H9 (cell line): ENCODE measurements at regions not wholly inside any gene's neighbourhood (a gene's known extent, or its start where the extent isn't known, plus 50 kb on each side); places are given as distances from the start of the nearest gene placed in this dataset.
"Not testable (repeated sequence)": the region's sequence is repeated elsewhere in the genome, so short reads cannot be mapped to it uniquely, and the experiment has no call there.

Experiments used
- DNase-seq: peaks from one replicate; pipeline ENCODE4 v3.0.0-alpha.2; 2017
- H2AFZ ChIP-seq: one replicate; pipeline ENCODE4 v1.6.1; 2013; ENCODE audit warnings: mild to moderate bottlenecking, low read length, control low read depth, moderate library complexity
- H2AK5ac ChIP-seq: 2 replicates; pipeline ENCODE4 v1.6.1; 2013; ENCODE audit warnings: low read length, control low read depth, mixed read lengths; ENCODE audit not compliant: insufficient read length
- H2BK120ac ChIP-seq: one replicate; pipeline ENCODE4 v1.6.1; 2013; ENCODE audit warnings: low read depth, mild to moderate bottlenecking, low read length, control low read depth, inconsistent platforms; ENCODE audit not compliant: poor library complexity, severe bottlenecking
- H2BK12ac ChIP-seq: 2 replicates; pipeline ENCODE4 v1.6.1; 2013; ENCODE audit warnings: low read length, control low read depth, mixed read lengths, low read depth; ENCODE audit not compliant: insufficient read length
- H2BK15ac ChIP-seq: 2 replicates; pipeline ENCODE4 v1.6.1; 2013; ENCODE audit warnings: low read depth, low read length, control low read depth
- H2BK20ac ChIP-seq: one replicate; pipeline ENCODE4 v1.6.1; 2013; ENCODE audit warnings: low read depth, mild to moderate bottlenecking, low read length, control low read depth, inconsistent platforms; ENCODE audit not compliant: poor library complexity, severe bottlenecking
- H2BK5ac ChIP-seq: 2 replicates; pipeline ENCODE4 v1.6.1; 2013; ENCODE audit warnings: low read length, control low read depth, mixed read lengths; ENCODE audit not compliant: insufficient read length
- H3K14ac ChIP-seq: 2 replicates; pipeline ENCODE4 v1.6.1; 2013; ENCODE audit warnings: low read length, control low read depth; ENCODE audit not compliant: insufficient read depth
- H3K18ac ChIP-seq: 2 replicates; pipeline ENCODE4 v1.6.1; 2013; ENCODE audit warnings: low read depth, mild to moderate bottlenecking, mixed read lengths, low read length, control low read depth; ENCODE audit not compliant: insufficient read length
- H3K23ac ChIP-seq: 2 replicates; pipeline ENCODE4 v1.6.1; 2013; ENCODE audit warnings: low read length, control low read depth, mixed read lengths, low read depth; ENCODE audit not compliant: insufficient read length
- H3K23me2 ChIP-seq: 2 replicates; pipeline ENCODE4 v1.6.1; 2013; ENCODE audit warnings: low read depth, mild to moderate bottlenecking, mixed read lengths, low read length, control low read depth; ENCODE audit not compliant: insufficient read length, poor library complexity, severe bottlenecking
- H3K27ac ChIP-seq: 2 replicates; pipeline ENCODE4 v1.5.1; 2013; ENCODE audit warnings: low read length, control low read depth, mixed read lengths, low read depth; ENCODE audit not compliant: insufficient read length
- H3K27me3 ChIP-seq: 2 replicates; pipeline ENCODE4 v1.6.1; 2013; ENCODE audit warnings: low read length, control low read depth, inconsistent platforms; ENCODE audit not compliant: insufficient read depth
- H3K4ac ChIP-seq: 2 replicates; pipeline ENCODE4 v1.6.1; 2013; ENCODE audit warnings: low read depth, mild to moderate bottlenecking, control low read depth, inconsistent platforms, low read length, moderate library complexity
- H3K4me1 ChIP-seq: 2 replicates; pipeline ENCODE4 v1.6.1; 2013; ENCODE audit warnings: low read length, control low read depth, inconsistent platforms; ENCODE audit not compliant: insufficient read depth
- H3K4me2 ChIP-seq: 2 replicates; pipeline ENCODE4 v1.6.1; 2013; ENCODE audit warnings: low read length, control low read depth, mixed read lengths; ENCODE audit not compliant: insufficient read length, insufficient read depth
- H3K56ac ChIP-seq: 2 replicates; pipeline ENCODE4 v1.6.1; 2013; ENCODE audit warnings: low read depth, mild to moderate bottlenecking, mixed read lengths, low read length, control low read depth; ENCODE audit not compliant: insufficient read length
- H3K79me1 ChIP-seq: 2 replicates; pipeline ENCODE4 v1.6.1; 2013; ENCODE audit warnings: low read depth, mild to moderate bottlenecking, moderate library complexity, low read length, control low read depth, inconsistent platforms; ENCODE audit not compliant: insufficient read depth, poor library complexity, severe bottlenecking
- H3K79me2 ChIP-seq: 2 replicates; pipeline ENCODE4 v1.6.1; 2013; ENCODE audit warnings: low read length, control low read depth, inconsistent platforms; ENCODE audit not compliant: insufficient read depth
- H3K9ac ChIP-seq: 2 replicates; pipeline ENCODE4 v1.6.1; 2013; ENCODE audit warnings: low read length, control low read depth, mixed read lengths; ENCODE audit not compliant: insufficient read length; ENCODE audit errors: extremely low read depth
- H3K9me3 ChIP-seq: one replicate; pipeline ENCODE4 v1.6.1; 2013; ENCODE audit warnings: low read depth, low read length, inconsistent platforms; ENCODE audit not compliant: control insufficient read depth
- H3T11ph ChIP-seq: one replicate; pipeline ENCODE4 v1.6.1; 2013; ENCODE audit warnings: mild to moderate bottlenecking, low read length, control low read depth, inconsistent platforms
- H4K20me1 ChIP-seq: one replicate; pipeline ENCODE4 v1.6.1; 2013; ENCODE audit not compliant: control insufficient read depth, insufficient read length, insufficient read depth
- H4K5ac ChIP-seq: 2 replicates; pipeline ENCODE4 v1.6.1; 2013; ENCODE audit warnings: low read depth, mild to moderate bottlenecking, mixed read lengths, low read length, control low read depth; ENCODE audit not compliant: insufficient read length
- H4K8ac ChIP-seq: replicated peaks from 2 replicates; pipeline ENCODE4 v1.6.1; 2013; ENCODE audit warnings: low read length, control low read depth, mixed read lengths, low read depth; ENCODE audit not compliant: insufficient read length
- H4K91ac ChIP-seq: 2 replicates; pipeline ENCODE4 v1.6.1; 2013; ENCODE audit warnings: low read depth, mild to moderate bottlenecking, moderate library complexity, mixed read lengths, low read length, control low read depth; ENCODE audit not compliant: insufficient read length
- H3K27ac Mint-ChIP-seq, 3 experiments: 2 replicates in 2 of 3; 3 replicates in 1 of 3; pipeline ENCODE4 v1.8.0; 2020 to 2021; ENCODE audit warnings: mixed read lengths in 3 of 3, mild to moderate bottlenecking in 1 of 3, moderate library complexity in 1 of 3
- H3K27me3 Mint-ChIP-seq: 2 replicates; pipeline ENCODE4 v1.8.0; 2021; ENCODE audit warnings: low read depth, mild to moderate bottlenecking, moderate library complexity, mixed read lengths
- H3K36me3 Mint-ChIP-seq, 3 experiments: 2 replicates in 2 of 3; 3 replicates in 1 of 3; pipeline ENCODE4 v1.8.0; 2020 to 2021; ENCODE audit warnings: low read depth in 3 of 3, mixed read lengths in 3 of 3; ENCODE audit not compliant: insufficient read depth in 1 of 3
- H3K4me1 Mint-ChIP-seq, 2 experiments: 2 replicates each; pipeline ENCODE4 v1.8.0; 2020; ENCODE audit warnings: mixed read lengths in 2 of 2
- H3K4me3 Mint-ChIP-seq, 2 experiments: 2 replicates in 1 of 2; 3 replicates in 1 of 2; pipeline ENCODE4 v1.8.0; 2020 to 2021; ENCODE audit warnings: mild to moderate bottlenecking in 2 of 2, mixed read lengths in 2 of 2, moderate library complexity in 1 of 2
- H3K9me3 Mint-ChIP-seq, 2 experiments: 2 replicates in 1 of 2; 3 replicates in 1 of 2; pipeline ENCODE4 v1.8.0; 2020; ENCODE audit warnings: mild to moderate bottlenecking in 2 of 2, mixed read lengths in 2 of 2, moderate library complexity in 1 of 2
- TF ChIP-seq, protein P1 (sequence below): fragments of 200-600 bp; sonication (generic); conservative IDR thresholded peaks from 3 replicates; pipeline ENCODE4 v1.8.0; 2021; ENCODE audit warnings: antibody characterized with exemption, mild to moderate bottlenecking

DNA sequence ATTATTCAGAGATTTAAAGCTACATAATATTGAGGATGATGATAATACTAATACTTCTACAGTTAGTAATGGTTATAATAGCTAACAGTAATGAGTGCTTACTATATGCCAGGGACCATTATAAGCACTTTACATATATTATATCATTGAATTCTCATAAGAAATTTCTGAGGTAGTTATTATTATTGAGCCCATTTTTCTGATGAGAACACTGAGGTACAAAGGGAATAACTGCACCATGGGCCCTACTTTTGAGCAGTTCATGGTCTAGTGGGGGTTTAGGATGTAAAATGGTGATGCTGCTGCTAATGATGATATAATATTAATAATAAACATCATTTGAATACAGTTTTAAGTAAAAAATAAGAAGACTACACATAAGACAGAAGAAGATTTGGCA lies 64.2 kb upstream of the SPDL1 start:
- DNase-seq, result no peak
- Histone ChIP-seq H2BK20ac (no peak overlapping the region), H3K79me2 (no peaks in the 10 kb centered on the region), H3K4ac (no peak overlapping the region), H3K18ac (no peak overlapping the region), H2BK120ac (no peak overlapping the region), H3K9ac (no peak overlapping the region), H3K56ac (no peak overlapping the region), H3K4me1 (no peaks in the 10 kb centered on the region), H4K20me1 (no peaks in the 10 kb centered on the region), H2BK12ac (no peak overlapping the region), H3K79me1 (no peaks in the 10 kb centered on the region), H3K27me3 (no peaks in the 10 kb centered on the region), H3K27ac (no peak overlapping the region), H4K91ac (no peak overlapping the region), H3K14ac (no peak overlapping the region), H2AK5ac (no peak overlapping the region), H3K23ac (no peak overlapping the region), H3K9me3 (no peaks in the 10 kb centered on the region), H2BK5ac (no peak overlapping the region), H4K5ac (no peak overlapping the region), H2AFZ (no peak overlapping the region), H3K4me2 (no peak overlapping the region), H3T11ph (no peak overlapping the region), H4K8ac (no peak overlapping the region), H2BK15ac (no peak overlapping the region), H3K23me2 (no peaks in the 10 kb centered on the region)
- TF ChIP-seq, protein P1, sequence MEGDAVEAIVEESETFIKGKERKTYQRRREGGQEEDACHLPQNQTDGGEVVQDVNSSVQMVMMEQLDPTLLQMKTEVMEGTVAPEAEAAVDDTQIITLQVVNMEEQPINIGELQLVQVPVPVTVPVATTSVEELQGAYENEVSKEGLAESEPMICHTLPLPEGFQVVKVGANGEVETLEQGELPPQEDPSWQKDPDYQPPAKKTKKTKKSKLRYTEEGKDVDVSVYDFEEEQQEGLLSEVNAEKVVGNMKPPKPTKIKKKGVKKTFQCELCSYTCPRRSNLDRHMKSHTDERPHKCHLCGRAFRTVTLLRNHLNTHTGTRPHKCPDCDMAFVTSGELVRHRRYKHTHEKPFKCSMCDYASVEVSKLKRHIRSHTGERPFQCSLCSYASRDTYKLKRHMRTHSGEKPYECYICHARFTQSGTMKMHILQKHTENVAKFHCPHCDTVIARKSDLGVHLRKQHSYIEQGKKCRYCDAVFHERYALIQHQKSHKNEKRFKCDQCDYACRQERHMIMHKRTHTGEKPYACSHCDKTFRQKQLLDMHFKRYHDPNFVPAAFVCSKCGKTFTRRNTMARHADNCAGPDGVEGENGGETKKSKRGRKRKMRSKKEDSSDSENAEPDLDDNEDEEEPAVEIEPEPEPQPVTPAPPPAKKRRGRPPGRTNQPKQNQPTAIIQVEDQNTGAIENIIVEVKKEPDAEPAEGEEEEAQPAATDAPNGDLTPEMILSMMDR, result no peak
- Mint-ChIP-seq H3K4me3 (no peak overlapping the region), H3K27me3 (peaks cover 3% of the 10 kb centered on the region; the same call in 1 of the 2 replicates), H3K36me3 (no peaks in the 10 kb centered on the region; a peak in 1 of 7 replicates), H3K27ac (no peak overlapping the region), H3K9me3 (peaks cover 13 to 17% of the 10 kb centered on the region in 2 experiments; a peak in 4 of 5 replicates), H3K4me1 (no peaks in the 10 kb centered on the region)

DNA sequence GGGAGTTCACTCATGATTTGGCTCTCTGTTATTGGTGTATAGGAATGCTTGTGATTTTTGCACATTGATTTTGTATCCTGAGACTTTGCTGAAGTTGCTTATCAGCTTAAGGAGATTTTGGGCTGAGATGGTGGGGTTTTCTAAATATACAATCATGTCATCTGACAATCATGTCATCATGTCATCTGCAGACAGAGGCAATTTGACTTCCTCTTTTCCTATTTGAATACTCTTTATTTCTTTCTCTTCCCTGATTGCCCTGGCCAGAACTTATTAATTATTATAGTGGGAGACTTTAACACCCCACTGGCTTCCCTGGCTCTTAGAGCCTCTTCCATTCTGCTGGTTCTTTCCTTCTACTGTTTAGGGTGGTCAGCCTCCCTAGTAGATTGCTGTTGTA lies 64.8 kb upstream of the SPDL1 start:
- H3K27ac ChIP-seq, result not testable (repeated sequence)

More for the DNA sequence above, 64.8 kb upstream of the SPDL1 start:
- not testable (repeated sequence) for H2BK5ac ChIP-seq, H3K14ac ChIP-seq, H4K8ac ChIP-seq, H3K27ac Mint-ChIP-seq, H3K4me1 ChIP-seq, H3T11ph ChIP-seq, H4K91ac ChIP-seq, H3K4me1 Mint-ChIP-seq, H3K23me2 ChIP-seq, H2BK20ac ChIP-seq, H3K4me3 Mint-ChIP-seq, H3K23ac ChIP-seq, H3K79me1 ChIP-seq, H3K4me2 ChIP-seq, H2BK15ac ChIP-seq, H2BK120ac ChIP-seq, H4K20me1 ChIP-seq, H3K27me3 Mint-ChIP-seq, H2BK12ac ChIP-seq, H3K4ac ChIP-seq, H3K79me2 ChIP-seq, DNase-seq, H3K56ac ChIP-seq, H3K18ac ChIP-seq, H2AFZ ChIP-seq, H3K9me3 ChIP-seq, H3K9ac ChIP-seq, H3K27me3 ChIP-seq, H3K36me3 Mint-ChIP-seq, H2AK5ac ChIP-seq, H4K5ac ChIP-seq
- peaks cover 13 to 17% of the 10 kb centered on the region in 2 experiments; a peak in 4 of 5 replicates for H3K9me3 Mint-ChIP-seq
